ENCODE measurements at regions not wholly inside any gene's neighbourhood (a gene's known extent, or its start where the extent isn't known, plus 50 kb on each side); places are given as distances from the start of the nearest gene placed in this dataset.

GRCh38 chr3:25053360-25053759, 374.7 kb upstream of the RARB start:
- ATAC-seq, result no peak
- H3K4me3 ChIP-seq, result no peak overlapping the region
- no peaks in the 10 kb centered on the region for H3K4me1 ChIP-seq (ENCODE audit: low read depth)
- TF ChIP-seq CTCF (IDR thresholded peaks at IDR 0.05), result no peak
- H3K36me3 ChIP-seq (ENCODE audit: low read depth), result no peaks in the 10 kb centered on the region
- intact Hi-C loops (cut with DNase I, micrococcal nuclease), result no loop called here
- no peaks in the 10 kb centered on the region for H3K9me3 ChIP-seq
- no peak for DNase-seq

GRCh38 chr3:25056036-25056755, 371.9 kb upstream of the RARB start:
- intact Hi-C loops (cut with DNase I, micrococcal nuclease), result no loop called here
- DNase-seq (no peak), ATAC-seq (no peak)
- Histone ChIP-seq H3K9me3 (no peaks in the 10 kb centered on the region), H3K4me1 (ENCODE audit: low read depth) (no peaks in the 10 kb centered on the region), H3K4me3 (no peak overlapping the region), H3K36me3 (ENCODE audit: low read depth) (no peaks in the 10 kb centered on the region)
- no peak for TF ChIP-seq CTCF (IDR thresholded peaks at IDR 0.05)

- no peak for DNase-seq
- no peak for ATAC-seq
- TF ChIP-seq CTCF (IDR thresholded peaks at IDR 0.05), result no peak
- H3K4me1 ChIP-seq (ENCODE audit: low read depth), result no peaks in the 10 kb centered on the region
- intact Hi-C loops (cut with DNase I, micrococcal nuclease), result no loop called here
- no peak overlapping the region for H3K4me3 ChIP-seq
- H3K9me3 ChIP-seq, result no peaks in the 10 kb centered on the region
- H3K36me3 ChIP-seq (ENCODE audit: low read depth), result no peaks in the 10 kb centered on the region
These were observed 371.2 kb upstream of the RARB start for GRCh38 chr3:25056803-25057351.

GRCh38 chr3:25057379-25057778, 370.7 kb upstream of the RARB start:
- no peak for DNase-seq
- H3K4me3 ChIP-seq, result no peak overlapping the region
- no peaks in the 10 kb centered on the region for H3K4me1 ChIP-seq (ENCODE audit: low read depth)
- H3K36me3 ChIP-seq (ENCODE audit: low read depth), result no peaks in the 10 kb centered on the region
- no peak for ATAC-seq
- H3K9me3 ChIP-seq, result no peaks in the 10 kb centered on the region
- TF ChIP-seq CTCF (IDR thresholded peaks at IDR 0.05), result no peak
- intact Hi-C loops (cut with DNase I, micrococcal nuclease), result no loop called here

GRCh38 chr3:25064681-25065080, 363.4 kb upstream of the RARB start:
- no peak for TF ChIP-seq CTCF (IDR thresholded peaks at IDR 0.05)
- H3K36me3 ChIP-seq (ENCODE audit: low read depth), result no peaks in the 10 kb centered on the region
- no peaks in the 10 kb centered on the region for H3K9me3 ChIP-seq
- ATAC-seq, result no peak
- no peak overlapping the region for H3K4me3 ChIP-seq
- no peak for DNase-seq
- H3K4me1 ChIP-seq (ENCODE audit: low read depth), result no peaks in the 10 kb centered on the region
- intact Hi-C loops (cut with DNase I, micrococcal nuclease), result no loop called here

Measured in mucosa of descending colon (tissue), 3 donors.